ENCODE measurements at regions not wholly inside any gene's neighbourhood (a gene's known extent, or its start where the extent isn't known, plus 50 kb on each side); places are given as distances from the start of the nearest gene placed in this dataset.

DNA sequence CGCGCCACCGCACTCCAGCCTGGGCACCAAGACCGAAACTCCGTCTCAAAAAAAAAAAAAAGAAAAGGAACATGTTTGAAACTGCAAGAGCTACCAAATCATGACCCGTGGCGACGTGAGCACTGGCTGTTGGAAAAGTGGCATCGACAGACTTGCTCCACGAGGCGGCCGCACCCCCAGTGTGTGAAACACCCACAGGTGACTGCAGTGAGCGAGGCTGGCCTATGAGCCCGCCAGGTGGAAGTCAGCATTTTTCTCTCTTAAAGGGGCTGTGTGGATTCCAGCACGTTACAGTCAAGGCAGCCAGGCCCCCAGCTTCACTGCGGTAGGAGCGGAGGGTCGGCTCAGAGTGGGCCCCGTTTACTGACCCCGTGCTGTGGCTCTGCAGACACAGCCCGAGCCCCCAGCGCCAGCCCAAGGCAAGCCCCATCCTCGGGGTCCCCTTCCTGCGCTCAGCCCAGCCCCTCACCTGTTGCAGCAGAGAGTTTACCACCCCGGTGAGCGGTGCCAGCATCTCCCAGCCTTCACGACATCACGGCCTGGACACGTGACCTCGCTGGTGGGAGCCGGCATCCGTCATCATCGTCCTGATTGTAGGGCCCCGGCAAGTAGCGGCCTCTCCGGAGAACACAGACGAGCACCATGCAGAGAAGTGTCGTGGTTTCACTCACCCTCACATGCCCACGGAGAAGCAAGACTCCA, 54.3 kb upstream of the FBRSL1 start:
- no peak for ATAC-seq (ENCODE audit: insufficient number of reproducible peaks, low FRiP score, low read depth)
- H3K9me3 ChIP-seq, result no peaks in the 10 kb centered on the region
- no peak for DNase-seq (ENCODE audit: low spot score)
- no peaks in the 10 kb centered on the region for H3K27me3 ChIP-seq (replicated peaks; ENCODE audit: insufficient read depth)
- TF ChIP-seq, protein P1, sequence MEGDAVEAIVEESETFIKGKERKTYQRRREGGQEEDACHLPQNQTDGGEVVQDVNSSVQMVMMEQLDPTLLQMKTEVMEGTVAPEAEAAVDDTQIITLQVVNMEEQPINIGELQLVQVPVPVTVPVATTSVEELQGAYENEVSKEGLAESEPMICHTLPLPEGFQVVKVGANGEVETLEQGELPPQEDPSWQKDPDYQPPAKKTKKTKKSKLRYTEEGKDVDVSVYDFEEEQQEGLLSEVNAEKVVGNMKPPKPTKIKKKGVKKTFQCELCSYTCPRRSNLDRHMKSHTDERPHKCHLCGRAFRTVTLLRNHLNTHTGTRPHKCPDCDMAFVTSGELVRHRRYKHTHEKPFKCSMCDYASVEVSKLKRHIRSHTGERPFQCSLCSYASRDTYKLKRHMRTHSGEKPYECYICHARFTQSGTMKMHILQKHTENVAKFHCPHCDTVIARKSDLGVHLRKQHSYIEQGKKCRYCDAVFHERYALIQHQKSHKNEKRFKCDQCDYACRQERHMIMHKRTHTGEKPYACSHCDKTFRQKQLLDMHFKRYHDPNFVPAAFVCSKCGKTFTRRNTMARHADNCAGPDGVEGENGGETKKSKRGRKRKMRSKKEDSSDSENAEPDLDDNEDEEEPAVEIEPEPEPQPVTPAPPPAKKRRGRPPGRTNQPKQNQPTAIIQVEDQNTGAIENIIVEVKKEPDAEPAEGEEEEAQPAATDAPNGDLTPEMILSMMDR (IDR thresholded peaks at IDR 0.05), result no peak
- no peak overlapping the region for H3K4me3 ChIP-seq
- no peak overlapping the region for H3K27ac ChIP-seq
- H3K4me1 ChIP-seq (ENCODE audit: control insufficient read depth in 1 of 2, low read depth in 2 of 2), result no peaks in the 10 kb centered on the region
- no peaks in the 10 kb centered on the region for H3K36me3 ChIP-seq

DNA sequence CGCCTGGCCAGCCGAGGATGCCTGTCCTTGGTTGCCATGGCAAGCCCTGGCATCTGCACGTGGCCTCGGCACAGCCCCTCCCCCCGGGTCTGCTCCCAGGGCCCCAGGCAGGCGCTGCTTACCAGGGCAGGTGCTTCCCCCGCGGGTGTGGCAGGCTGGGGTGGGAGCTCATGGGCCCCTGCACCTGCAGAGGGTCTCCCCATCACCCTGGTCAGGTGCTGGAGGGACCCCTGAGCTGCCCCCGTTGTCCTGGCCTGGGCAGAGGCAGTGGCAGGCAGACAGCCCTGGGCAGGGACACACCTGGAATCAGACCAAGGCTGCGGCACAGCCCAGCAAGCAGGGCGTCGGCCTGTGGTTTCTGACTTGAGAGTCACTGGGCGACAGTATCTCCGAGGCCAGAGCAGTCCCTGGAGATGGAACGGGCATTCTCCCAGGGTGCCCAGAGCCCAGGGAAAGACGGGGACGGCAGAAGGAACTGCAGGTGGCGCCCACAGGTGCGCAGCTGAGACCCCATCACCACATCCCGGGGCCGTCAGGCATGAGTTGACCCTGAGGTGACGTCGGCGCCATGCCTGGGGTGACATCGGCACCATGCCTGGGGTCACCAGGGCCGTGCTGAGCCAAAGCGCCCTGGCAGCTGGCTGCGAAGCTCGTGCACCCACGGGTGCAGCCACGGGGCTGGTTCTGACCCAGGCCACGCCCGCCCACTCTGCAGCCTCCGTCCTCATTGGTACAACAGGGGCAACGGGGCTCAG, 56.1 kb upstream of the FBRSL1 start:
- Histone ChIP-seq H3K27ac (no peak overlapping the region), H3K36me3 (no peaks in the 10 kb centered on the region), H3K27me3 (replicated peaks; ENCODE audit: insufficient read depth) (no peaks in the 10 kb centered on the region), H3K4me1 (ENCODE audit: control insufficient read depth in 1 of 2, low read depth in 2 of 2) (peaks cover 0 to 12% of the 10 kb centered on the region in 2 donors), H3K9me3 (no peaks in the 10 kb centered on the region), H3K4me3 (no peak overlapping the region)
- DNase-seq (ENCODE audit: low spot score) (no peak), ATAC-seq (ENCODE audit: insufficient number of reproducible peaks, low FRiP score, low read depth) (no peak)
- TF ChIP-seq, protein P1 (IDR thresholded peaks at IDR 0.05), result no peak

DNA sequence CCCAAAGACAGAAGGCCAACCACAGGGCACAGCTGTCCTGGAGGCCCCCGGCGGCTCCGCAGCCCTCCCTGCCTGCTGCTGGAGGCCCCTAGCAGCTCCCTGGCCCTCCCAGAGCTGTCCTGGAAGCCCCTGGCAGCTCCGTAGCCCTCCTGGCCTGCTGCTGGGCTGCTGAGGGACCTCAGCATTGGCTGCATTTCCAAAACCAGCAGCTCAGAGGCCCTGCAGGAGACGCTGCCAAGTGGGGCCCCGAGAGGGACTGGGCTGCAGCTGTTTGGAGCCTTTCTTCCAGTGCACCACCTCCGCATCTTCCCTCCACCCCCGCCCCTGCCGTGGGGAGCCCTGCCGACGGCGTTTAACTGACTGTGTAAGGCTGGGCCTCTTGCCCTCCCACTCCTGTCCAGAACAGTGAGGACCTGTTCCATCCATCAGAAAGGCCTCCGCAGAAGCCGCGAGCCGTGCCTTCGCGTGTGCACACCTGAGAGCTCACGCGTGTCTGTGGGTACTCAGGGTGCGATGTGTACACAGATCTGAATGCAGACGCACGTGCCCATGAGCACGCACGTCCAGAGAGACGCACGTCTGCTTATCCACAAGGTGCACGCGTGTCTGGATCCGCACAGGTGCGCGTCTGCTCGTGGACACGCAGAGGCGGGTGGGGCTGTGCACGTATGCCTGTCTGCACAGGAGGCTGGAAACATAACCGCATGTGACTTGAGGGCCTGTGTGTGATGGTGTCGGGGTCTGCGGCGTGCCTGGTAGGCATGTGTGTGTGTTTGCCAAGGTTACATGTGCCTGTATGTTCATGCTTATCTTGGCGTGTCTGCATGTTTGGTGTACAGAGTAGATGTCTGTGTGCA, 57.0 kb upstream of the FBRSL1 start:
- ATAC-seq (ENCODE audit: insufficient number of reproducible peaks, low FRiP score, low read depth) (no peak), DNase-seq (ENCODE audit: low spot score) (no peak)
- Histone ChIP-seq H3K4me3 (no peak overlapping the region), H3K9me3 (no peaks in the 10 kb centered on the region), H3K27ac (no peak overlapping the region), H3K27me3 (replicated peaks; ENCODE audit: insufficient read depth) (no peaks in the 10 kb centered on the region), H3K4me1 (ENCODE audit: control insufficient read depth in 1 of 2, low read depth in 2 of 2) (peaks cover 0 to 12% of the 10 kb centered on the region in 2 donors), H3K36me3 (no peaks in the 10 kb centered on the region)
- TF ChIP-seq, protein P1 (IDR thresholded peaks at IDR 0.05), result no peak

DNA sequence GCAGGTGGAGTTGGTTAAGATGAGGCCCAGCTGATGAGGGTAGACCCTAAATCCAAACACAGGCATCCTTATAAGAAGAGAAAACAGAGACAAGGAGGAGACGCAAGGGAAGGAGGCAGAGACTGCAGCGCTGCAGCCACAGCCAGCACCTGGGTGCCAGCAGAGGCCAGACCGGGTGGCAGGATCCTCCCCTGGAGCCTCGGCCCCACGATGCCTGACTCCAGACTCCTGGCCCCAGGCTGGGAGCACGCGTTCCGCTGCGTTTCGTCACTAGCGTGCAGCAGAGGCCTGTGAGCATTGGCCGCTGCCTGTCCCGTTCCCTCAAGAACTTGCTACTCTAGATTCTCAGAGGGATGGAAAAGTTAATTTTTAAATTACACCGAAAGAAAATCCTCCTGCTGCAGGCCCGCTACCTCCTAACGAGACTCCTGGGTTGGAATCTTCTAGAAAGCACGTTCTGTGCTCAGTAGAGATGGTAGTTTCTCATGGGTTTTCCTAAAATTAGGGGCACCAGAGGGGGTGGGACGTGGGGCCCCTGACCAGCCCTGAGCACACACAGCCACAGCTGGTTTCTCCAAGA, 57.7 kb upstream of the FBRSL1 start:
- ATAC-seq (ENCODE audit: insufficient number of reproducible peaks, low FRiP score, low read depth) (no peak), DNase-seq (ENCODE audit: low spot score) (no peak)
- H3K27me3 ChIP-seq (replicated peaks; ENCODE audit: insufficient read depth), result no peaks in the 10 kb centered on the region
- no peaks in the 10 kb centered on the region for H3K36me3 ChIP-seq
- H3K4me3 ChIP-seq, result no peak overlapping the region
- H3K9me3 ChIP-seq, result no peaks in the 10 kb centered on the region
- TF ChIP-seq, protein P1 (IDR thresholded peaks at IDR 0.05), result no peak
- no peak overlapping the region for H3K27ac ChIP-seq
- H3K4me1 ChIP-seq (ENCODE audit: control insufficient read depth in 1 of 2, low read depth in 2 of 2), result peaks cover 0 to 12% of the 10 kb centered on the region in 2 donors
